ENCODE measurements at regions not wholly inside any gene's neighbourhood (a gene's known extent, or its start where the extent isn't known, plus 50 kb on each side); places are given as distances from the start of the nearest gene placed in this dataset.

GRCh38 chr4:189385579-189385978 lies 555.1 kb upstream of the FRG1 start:
- Mint-ChIP-seq H3K27ac (ENCODE audit: unreplicated experiment) (no peak overlapping the region), H3K27me3 (ENCODE audit: unreplicated experiment) (no peaks in the 10 kb centered on the region), H3K36me3 (ENCODE audit: unreplicated experiment) (no peaks in the 10 kb centered on the region), H3K4me3 (ENCODE audit: unreplicated experiment) (no peak overlapping the region), H3K4me1 (ENCODE audit: unreplicated experiment) (no peaks in the 10 kb centered on the region), H3K9me3 (ENCODE audit: unreplicated experiment) (peaks cover 39% of the 10 kb centered on the region)
- no peak for TF ChIP-seq CTCF (IDR thresholded peaks at IDR 0.05)
- no peak for DNase-seq (ENCODE audit: extremely low spot score, unreplicated experiment)

- Mint-ChIP-seq H3K4me1 (ENCODE audit: unreplicated experiment) (no peaks in the 10 kb centered on the region), H3K27me3 (ENCODE audit: unreplicated experiment) (no peaks in the 10 kb centered on the region), H3K4me3 (ENCODE audit: unreplicated experiment) (no peak overlapping the region), H3K9me3 (ENCODE audit: unreplicated experiment) (peaks cover 49% of the 10 kb centered on the region), H3K36me3 (ENCODE audit: unreplicated experiment) (no peaks in the 10 kb centered on the region), H3K27ac (ENCODE audit: unreplicated experiment) (no peak overlapping the region)
- DNase-seq (ENCODE audit: extremely low spot score, unreplicated experiment): no peak
- no peak for TF ChIP-seq CTCF (IDR thresholded peaks at IDR 0.05)
These were observed 544.2 kb upstream of the FRG1 start for GRCh38 chr4:189396435-189396834.

- TF ChIP-seq CTCF (IDR thresholded peaks at IDR 0.05): no peak
- no peak overlapping the region for H3K27ac Mint-ChIP-seq (ENCODE audit: unreplicated experiment)
- DNase-seq (ENCODE audit: extremely low spot score, unreplicated experiment): no peak
- H3K36me3 Mint-ChIP-seq (ENCODE audit: unreplicated experiment): no peaks in the 10 kb centered on the region
- no peaks in the 10 kb centered on the region for H3K4me1 Mint-ChIP-seq (ENCODE audit: unreplicated experiment)
- peaks cover 46% of the 10 kb centered on the region for H3K9me3 Mint-ChIP-seq (ENCODE audit: unreplicated experiment)
- no peak overlapping the region for H3K4me3 Mint-ChIP-seq (ENCODE audit: unreplicated experiment)
- no peaks in the 10 kb centered on the region for H3K27me3 Mint-ChIP-seq (ENCODE audit: unreplicated experiment)
These were observed 536.4 kb upstream of the FRG1 start for GRCh38 chr4:189404271-189404670.

GRCh38 chr4:189409158-189409557 lies 531.5 kb upstream of the FRG1 start:
- Mint-ChIP-seq H3K27me3 (ENCODE audit: unreplicated experiment) (no peaks in the 10 kb centered on the region), H3K27ac (ENCODE audit: unreplicated experiment) (no peak overlapping the region), H3K4me1 (ENCODE audit: unreplicated experiment) (no peaks in the 10 kb centered on the region), H3K4me3 (ENCODE audit: unreplicated experiment) (no peak overlapping the region), H3K36me3 (ENCODE audit: unreplicated experiment) (no peaks in the 10 kb centered on the region), H3K9me3 (ENCODE audit: unreplicated experiment) (peaks cover 59% of the 10 kb centered on the region)
- no peak for DNase-seq (ENCODE audit: extremely low spot score, unreplicated experiment)
- TF ChIP-seq CTCF (IDR thresholded peaks at IDR 0.05): no peak

GRCh38 chr4:189414021-189414420 lies 526.7 kb upstream of the FRG1 start:
- Mint-ChIP-seq H3K9me3 (ENCODE audit: unreplicated experiment) (peaks cover 53% of the 10 kb centered on the region), H3K27ac (ENCODE audit: unreplicated experiment) (no peak overlapping the region), H3K36me3 (ENCODE audit: unreplicated experiment) (no peaks in the 10 kb centered on the region), H3K4me3 (ENCODE audit: unreplicated experiment) (no peak overlapping the region), H3K27me3 (ENCODE audit: unreplicated experiment) (no peaks in the 10 kb centered on the region), H3K4me1 (ENCODE audit: unreplicated experiment) (no peaks in the 10 kb centered on the region)
- no peak for DNase-seq (ENCODE audit: extremely low spot score, unreplicated experiment)
- TF ChIP-seq CTCF (IDR thresholded peaks at IDR 0.05): no peak

Measured in osteocyte (in vitro differentiated cells).